WTC11 (cell line): ENCODE measurements at regions not wholly inside any gene's neighbourhood (a gene's known extent, or its start where the extent isn't known, plus 50 kb on each side); places are given as distances from the start of the nearest gene placed in this dataset.
A peak's percentile ranks its signal among the peaks of the same experiment; 100 is the strongest.

Experiments
- ATAC-seq: fragments of 200-7000 bp; cut with Tn5 transposase; 2 replicates; pipeline ENCODE4 v1.10.0; 2021; ENCODE audit warnings: mild to moderate bottlenecking, moderate library complexity
- CTCF ChIA-PET: fragments of 300-600 bp; sonication (Branson Sonifier 250); formaldehyde crosslinking; loops from one replicate; lab custom pipeline; 2021; ENCODE audit warnings: antibody characterized with exemption; lab: Charles Lee
- POLR2A ChIA-PET: fragments of 350-600 bp; sonication (Branson Sonifier 250); formaldehyde crosslinking; loops from one replicate; lab custom pipeline; 2021; ENCODE audit warnings: antibody characterized with exemption; lab: Charles Lee
- DNase-seq: peaks from one replicate; pipeline ENCODE4 v3.0.0; 2021; ENCODE audit warnings: low spot score
- H3K27ac Mint-ChIP-seq: 2 replicates; pipeline ENCODE4 v1.8.0; 2021; ENCODE audit warnings: mixed read lengths
- H3K27me3 Mint-ChIP-seq: 2 replicates; pipeline ENCODE4 v1.8.0; 2021; ENCODE audit warnings: low read depth, mild to moderate bottlenecking, moderate library complexity, mixed read lengths
- H3K36me3 Mint-ChIP-seq: 2 replicates; pipeline ENCODE4 v1.8.0; 2021; ENCODE audit warnings: mixed read lengths
- H3K4me1 Mint-ChIP-seq: 2 replicates; pipeline ENCODE4 v1.8.0; 2022; ENCODE audit warnings: mixed read lengths
- H3K4me3 Mint-ChIP-seq: 2 replicates; pipeline ENCODE4 v1.8.0; 2021; ENCODE audit warnings: mild to moderate bottlenecking, moderate library complexity, mixed read lengths
- H3K9me3 Mint-ChIP-seq: 2 replicates; pipeline ENCODE4 v1.8.0; 2021; ENCODE audit warnings: mixed read lengths
- CREB1 ChIP-seq: sonication (generic); formaldehyde crosslinking; IDR thresholded peaks from 2 replicates; pipeline ENCODE4 v1.8.0; 2023; ENCODE audit warnings: mild to moderate bottlenecking, missing genetic modification reagents
- GRHL2 ChIP-seq: fragments of 250-450 bp; sonication (Bioruptor Pico); IDR thresholded peaks from 2 replicates; pipeline ENCODE4 v1.8.0; 2022; ENCODE audit warnings: mild to moderate bottlenecking, moderate library complexity; ENCODE audit not compliant: insufficient replicate concordance, severe bottlenecking
- IRF2 ChIP-seq: sonication (generic); formaldehyde crosslinking; IDR thresholded peaks from 2 replicates; pipeline ENCODE4 v1.8.0; 2022; ENCODE audit warnings: low read depth, missing genetic modification reagents, borderline replicate concordance
- NFATC4 ChIP-seq: fragments of 250-450 bp; sonication (Bioruptor Pico); IDR thresholded peaks from 2 replicates; pipeline ENCODE4 v1.9.0; 2021; ENCODE audit warnings: mild to moderate bottlenecking
- NFE2L1 ChIP-seq: sonication (generic); formaldehyde crosslinking; IDR thresholded peaks from 2 replicates; pipeline ENCODE4 v1.8.1; 2023; ENCODE audit warnings: missing genetic modification reagents
- NFYB ChIP-seq: sonication (generic); formaldehyde crosslinking; conservative IDR thresholded peaks from 2 replicates; pipeline ENCODE4 v1.8.0; 2022; ENCODE audit warnings: low read depth, missing genetic modification reagents
- NR3C1 ChIP-seq: sonication (generic); formaldehyde crosslinking; conservative IDR thresholded peaks from 2 replicates; pipeline ENCODE4 v1.8.1; 2023; ENCODE audit warnings: low read depth, mild to moderate bottlenecking, missing genetic modification reagents
- RELA ChIP-seq: sonication (generic); formaldehyde crosslinking; IDR thresholded peaks from 2 replicates; pipeline ENCODE4 v1.8.1; 2022; ENCODE audit warnings: missing genetic modification reagents, mild to moderate bottlenecking, borderline replicate concordance
- ZNF263 ChIP-seq: sonication (generic); formaldehyde crosslinking; IDR thresholded peaks from 2 replicates; pipeline ENCODE4 v1.8.1; 2022; ENCODE audit warnings: low read depth, mild to moderate bottlenecking, moderate library complexity, missing genetic modification reagents
- ZNF423 ChIP-seq: fragments of 250-450 bp; sonication (Bioruptor Pico); IDR thresholded peaks from 2 replicates; pipeline ENCODE4 v2.1.2; 2022; ENCODE audit warnings: mild to moderate bottlenecking, moderate library complexity
- TF ChIP-seq, protein P1 (sequence below): fragments of 250-450 bp; sonication (Bioruptor Pico); IDR thresholded peaks from 2 replicates; pipeline ENCODE4 v1.9.0; 2021; ENCODE audit warnings: mild to moderate bottlenecking
- TF ChIP-seq, protein P2 (sequence below): sonication (generic); formaldehyde crosslinking; IDR thresholded peaks from 2 replicates; pipeline ENCODE4 v1.8.1; 2023; ENCODE audit warnings: mild to moderate bottlenecking, missing genetic modification reagents, moderate library complexity
- TF ChIP-seq, protein P3 (sequence below): sonication (generic); formaldehyde crosslinking; IDR thresholded peaks from 2 replicates; pipeline ENCODE4 v1.8.0; 2022; ENCODE audit warnings: mild to moderate bottlenecking, missing genetic modification reagents
- TF ChIP-seq, protein P4 (sequence below): sonication (generic); formaldehyde crosslinking; IDR thresholded peaks from 2 replicates; pipeline ENCODE4 v1.8.0; 2022; ENCODE audit warnings: mild to moderate bottlenecking, missing genetic modification reagents
- TF ChIP-seq, protein P5 (sequence below): sonication (generic); formaldehyde crosslinking; IDR thresholded peaks from 2 replicates; pipeline ENCODE4 v1.8.1; 2022; ENCODE audit warnings: missing genetic modification reagents, borderline replicate concordance
- TF ChIP-seq, protein P6 (sequence below): sonication (generic); formaldehyde crosslinking; IDR thresholded peaks from 2 replicates; pipeline ENCODE4 v1.8.1; 2022; ENCODE audit warnings: low read depth, mild to moderate bottlenecking, moderate library complexity, missing genetic modification reagents, borderline replicate concordance

DNA sequence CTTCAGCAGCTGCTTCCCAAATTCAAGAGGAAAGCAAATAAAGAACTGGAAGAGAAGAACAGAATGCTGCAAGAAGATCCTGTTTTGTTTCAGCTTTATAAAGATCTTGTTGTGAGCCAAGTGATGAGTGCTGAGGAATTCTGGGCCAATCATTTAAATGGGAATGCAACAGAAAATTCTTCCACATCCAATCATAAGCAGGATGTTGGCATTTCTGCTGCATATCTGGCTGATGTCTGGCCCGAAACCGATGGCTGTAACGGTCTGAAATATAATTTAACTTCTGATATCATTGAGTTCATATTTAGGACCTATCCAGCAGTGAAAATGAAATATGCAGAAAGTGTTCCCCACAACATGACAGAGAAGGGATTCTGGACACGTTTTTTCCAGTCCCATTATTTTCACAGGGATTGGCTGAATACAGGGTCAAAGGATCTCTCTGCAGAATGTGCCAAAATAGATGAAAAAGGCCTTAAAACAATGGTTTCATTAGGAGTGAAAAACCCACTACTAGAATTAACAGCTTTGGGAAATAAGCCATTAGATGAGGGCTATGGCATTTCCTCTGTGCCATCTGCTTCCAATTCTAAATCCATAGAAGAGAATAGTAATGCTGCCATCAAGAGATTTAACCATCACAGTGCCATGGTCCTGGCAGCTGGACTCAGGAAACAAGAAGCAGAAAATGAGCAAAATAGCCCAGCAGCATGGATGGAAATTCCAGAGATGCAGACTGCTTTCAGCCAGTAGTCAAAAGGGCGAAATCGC lies 175.6 kb downstream of the MC4R start:
- no peak for ATAC-seq
- no peak overlapping the region for H3K4me3 Mint-ChIP-seq
- H3K36me3 Mint-ChIP-seq = peaks cover 4% of the 10 kb centered on the region
- no peak overlapping the region for H3K27ac Mint-ChIP-seq
- H3K9me3 Mint-ChIP-seq = peaks cover 12% of the 10 kb centered on the region
- POLR2A ChIA-PET = no interaction called here
- TF ChIP-seq ZNF423 (CRISPR knock-in tag) (no peak), IRF2 (CRISPR knock-in tag) (no peak)
- TF ChIP-seq, all 79 proteins: peak for 0
- no peak for DNase-seq
- peaks cover 24% of the 10 kb centered on the region for H3K4me1 Mint-ChIP-seq
- CTCF ChIA-PET = no interaction called here
- no peaks in the 10 kb centered on the region for H3K27me3 Mint-ChIP-seq

DNA sequence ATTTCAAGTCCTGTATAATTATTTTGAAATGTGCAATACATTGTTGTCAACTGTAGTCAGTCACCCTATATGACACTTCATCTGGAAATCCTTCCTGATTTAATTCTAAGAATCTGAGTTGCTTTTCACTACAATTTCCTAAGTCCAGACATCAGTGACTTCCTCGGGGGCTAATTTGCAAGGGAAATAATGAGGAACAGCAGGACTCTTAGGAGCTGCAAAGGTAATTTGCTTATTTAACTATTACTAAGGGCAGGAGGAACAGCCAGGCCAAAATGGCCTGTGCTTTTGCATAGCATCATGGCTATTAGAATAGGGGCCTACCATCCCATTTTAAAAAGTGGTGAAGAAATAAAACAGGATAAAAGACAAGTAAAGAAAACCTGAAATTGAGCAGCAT lies 178.8 kb downstream of the MC4R start:
- Mint-ChIP-seq H3K4me3 (no peak overlapping the region), H3K27me3 (no peaks in the 10 kb centered on the region), H3K27ac (no peak overlapping the region), H3K9me3 (peaks cover 19% of the 10 kb centered on the region), H3K36me3 (peaks cover 8% of the 10 kb centered on the region), H3K4me1 (peaks cover 34% of the 10 kb centered on the region)
- ATAC-seq (peak; percentile 72), DNase-seq (no peak)
- ChIA-PET POLR2A (no interaction called here), CTCF (interaction anchor here (0.7 to 1.8 kb wide), 2 partner anchors 22 to 198 kb away, joined by 3 to 4 read pairs; no protein-coding TSS in a partner anchor)
- TF ChIP-seq NFATC4 = no peak
- no peak for TF ChIP-seq GRHL2 (CRISPR knock-in tag)
- no peak for TF ChIP-seq NFE2L1 (CRISPR knock-in tag)
- no peak for TF ChIP-seq ZNF263 (CRISPR knock-in tag)
- TF ChIP-seq, protein P1, sequence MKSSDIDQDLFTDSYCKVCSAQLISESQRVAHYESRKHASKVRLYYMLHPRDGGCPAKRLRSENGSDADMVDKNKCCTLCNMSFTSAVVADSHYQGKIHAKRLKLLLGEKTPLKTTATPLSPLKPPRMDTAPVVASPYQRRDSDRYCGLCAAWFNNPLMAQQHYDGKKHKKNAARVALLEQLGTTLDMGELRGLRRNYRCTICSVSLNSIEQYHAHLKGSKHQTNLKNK (CRISPR knock-in tag) = no peak
- TF ChIP-seq, protein P2, sequence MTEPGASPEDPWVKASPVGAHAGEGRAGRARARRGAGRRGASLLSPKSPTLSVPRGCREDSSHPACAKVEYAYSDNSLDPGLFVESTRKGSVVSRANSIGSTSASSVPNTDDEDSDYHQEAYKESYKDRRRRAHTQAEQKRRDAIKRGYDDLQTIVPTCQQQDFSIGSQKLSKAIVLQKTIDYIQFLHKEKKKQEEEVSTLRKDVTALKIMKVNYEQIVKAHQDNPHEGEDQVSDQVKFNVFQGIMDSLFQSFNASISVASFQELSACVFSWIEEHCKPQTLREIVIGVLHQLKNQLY (CRISPR knock-in tag) = no peak
- TF ChIP-seq, protein P3, sequence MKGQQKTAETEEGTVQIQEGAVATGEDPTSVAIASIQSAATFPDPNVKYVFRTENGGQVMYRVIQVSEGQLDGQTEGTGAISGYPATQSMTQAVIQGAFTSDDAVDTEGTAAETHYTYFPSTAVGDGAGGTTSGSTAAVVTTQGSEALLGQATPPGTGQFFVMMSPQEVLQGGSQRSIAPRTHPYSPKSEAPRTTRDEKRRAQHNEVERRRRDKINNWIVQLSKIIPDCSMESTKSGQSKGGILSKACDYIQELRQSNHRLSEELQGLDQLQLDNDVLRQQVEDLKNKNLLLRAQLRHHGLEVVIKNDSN (CRISPR knock-in tag) = no peak
- TF ChIP-seq, protein P4, sequence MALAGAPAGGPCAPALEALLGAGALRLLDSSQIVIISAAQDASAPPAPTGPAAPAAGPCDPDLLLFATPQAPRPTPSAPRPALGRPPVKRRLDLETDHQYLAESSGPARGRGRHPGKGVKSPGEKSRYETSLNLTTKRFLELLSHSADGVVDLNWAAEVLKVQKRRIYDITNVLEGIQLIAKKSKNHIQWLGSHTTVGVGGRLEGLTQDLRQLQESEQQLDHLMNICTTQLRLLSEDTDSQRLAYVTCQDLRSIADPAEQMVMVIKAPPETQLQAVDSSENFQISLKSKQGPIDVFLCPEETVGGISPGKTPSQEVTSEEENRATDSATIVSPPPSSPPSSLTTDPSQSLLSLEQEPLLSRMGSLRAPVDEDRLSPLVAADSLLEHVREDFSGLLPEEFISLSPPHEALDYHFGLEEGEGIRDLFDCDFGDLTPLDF = no peak
- no peak for TF ChIP-seq NFYB (CRISPR knock-in tag)
- TF ChIP-seq, protein P5, sequence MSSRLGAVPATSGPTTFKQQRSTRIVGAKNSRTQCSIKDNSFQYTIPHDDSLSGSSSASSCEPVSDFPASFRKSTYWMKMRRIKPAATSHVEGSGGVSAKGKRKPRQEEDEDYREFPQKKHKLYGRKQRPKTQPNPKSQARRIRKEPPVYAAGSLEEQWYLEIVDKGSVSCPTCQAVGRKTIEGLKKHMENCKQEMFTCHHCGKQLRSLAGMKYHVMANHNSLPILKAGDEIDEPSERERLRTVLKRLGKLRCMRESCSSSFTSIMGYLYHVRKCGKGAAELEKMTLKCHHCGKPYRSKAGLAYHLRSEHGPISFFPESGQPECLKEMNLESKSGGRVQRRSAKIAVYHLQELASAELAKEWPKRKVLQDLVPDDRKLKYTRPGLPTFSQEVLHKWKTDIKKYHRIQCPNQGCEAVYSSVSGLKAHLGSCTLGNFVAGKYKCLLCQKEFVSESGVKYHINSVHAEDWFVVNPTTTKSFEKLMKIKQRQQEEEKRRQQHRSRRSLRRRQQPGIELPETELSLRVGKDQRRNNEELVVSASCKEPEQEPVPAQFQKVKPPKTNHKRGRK (CRISPR knock-in tag) = no peak
- TF ChIP-seq NR3C1 (CRISPR knock-in tag) = no peak
- TF ChIP-seq CREB1 = no peak
- TF ChIP-seq, protein P6, sequence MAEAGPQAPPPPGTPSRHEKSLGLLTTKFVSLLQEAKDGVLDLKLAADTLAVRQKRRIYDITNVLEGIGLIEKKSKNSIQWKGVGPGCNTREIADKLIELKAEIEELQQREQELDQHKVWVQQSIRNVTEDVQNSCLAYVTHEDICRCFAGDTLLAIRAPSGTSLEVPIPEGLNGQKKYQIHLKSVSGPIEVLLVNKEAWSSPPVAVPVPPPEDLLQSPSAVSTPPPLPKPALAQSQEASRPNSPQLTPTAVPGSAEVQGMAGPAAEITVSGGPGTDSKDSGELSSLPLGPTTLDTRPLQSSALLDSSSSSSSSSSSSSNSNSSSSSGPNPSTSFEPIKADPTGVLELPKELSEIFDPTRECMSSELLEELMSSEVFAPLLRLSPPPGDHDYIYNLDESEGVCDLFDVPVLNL (CRISPR knock-in tag) = no peak
- TF ChIP-seq RELA (CRISPR knock-in tag) = no peak
